ENCODE measurements at regions not wholly inside any gene's neighbourhood (a gene's known extent, or its start where the extent isn't known, plus 50 kb on each side); places are given as distances from the start of the nearest gene placed in this dataset.

DNA sequence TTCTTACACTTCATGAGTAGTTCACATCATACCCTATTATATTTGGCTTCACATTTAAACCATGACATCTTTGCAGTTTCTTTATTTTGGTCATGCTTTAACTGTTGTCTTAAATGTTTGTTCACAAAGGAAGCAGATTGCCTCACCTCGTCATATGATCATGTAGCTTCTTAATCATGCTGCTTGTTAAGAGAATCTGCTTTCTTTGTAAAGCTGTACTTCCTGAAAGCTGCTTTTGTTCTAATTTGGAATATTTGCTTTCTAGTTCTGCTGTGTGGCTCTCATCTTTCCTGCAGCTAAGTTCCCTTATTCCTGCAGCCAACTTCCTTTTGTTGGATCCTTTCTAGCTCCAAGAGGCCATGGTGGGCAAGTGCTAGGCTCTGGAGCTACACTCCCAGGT is 62.9 kb upstream of the SIM2 start:
- H3K36me3 Mint-ChIP-seq (ENCODE audit: insufficient read depth in 1 of 3, low read depth in 3 of 3): no peaks in the 10 kb centered on the region
- Histone ChIP-seq H3K18ac (ENCODE audit: insufficient read length, low read depth, low read length) (no peak overlapping the region), H3K23ac (ENCODE audit: insufficient read length, low read depth, low read length) (no peak overlapping the region), H2BK120ac (ENCODE audit: low read depth, low read length, poor library complexity, severe bottlenecking) (no peak overlapping the region), H2AK5ac (ENCODE audit: insufficient read length, low read length) (no peak overlapping the region), H3T11ph (ENCODE audit: low read length) (no peak overlapping the region), H2BK12ac (ENCODE audit: insufficient read length, low read depth, low read length) (no peak overlapping the region), H3K9ac (ENCODE audit: extremely low read depth, insufficient read length, low read length) (no peak overlapping the region), H4K20me1 (ENCODE audit: control insufficient read depth, insufficient read depth, insufficient read length) (no peaks in the 10 kb centered on the region), H2BK5ac (ENCODE audit: insufficient read length, low read length) (no peak overlapping the region), H3K14ac (ENCODE audit: insufficient read depth, low read length) (no peak overlapping the region), H3K27ac (ENCODE audit: insufficient read length, low read depth, low read length) (no peak overlapping the region), H4K91ac (ENCODE audit: insufficient read length, low read depth, low read length) (no peak overlapping the region), H3K79me1 (ENCODE audit: insufficient read depth, low read depth, low read length, poor library complexity, severe bottlenecking) (no peaks in the 10 kb centered on the region), H3K4me1 (ENCODE audit: insufficient read depth, low read length) (no peaks in the 10 kb centered on the region), H3K79me2 (ENCODE audit: insufficient read depth, low read length) (no peaks in the 10 kb centered on the region), H4K8ac (replicated peaks; ENCODE audit: insufficient read length, low read depth, low read length) (no peak overlapping the region), H3K4me2 (ENCODE audit: insufficient read depth, insufficient read length, low read length) (no peak overlapping the region), H2AFZ (ENCODE audit: low read length) (no peak overlapping the region), H2BK15ac (ENCODE audit: low read depth, low read length) (no peak overlapping the region), H3K4ac (ENCODE audit: low read depth, low read length) (no peak overlapping the region), H2BK20ac (ENCODE audit: low read depth, low read length, poor library complexity, severe bottlenecking) (no peak overlapping the region), H4K5ac (ENCODE audit: insufficient read length, low read depth, low read length) (no peak overlapping the region), H3K56ac (ENCODE audit: insufficient read length, low read depth, low read length) (no peak overlapping the region), H3K9me3 (ENCODE audit: control insufficient read depth, low read depth, low read length) (no peaks in the 10 kb centered on the region), H3K27me3 (ENCODE audit: insufficient read depth, low read length) (no peaks in the 10 kb centered on the region; the same call in 1 of the 2 replicates), H3K23me2 (ENCODE audit: insufficient read length, low read depth, low read length, poor library complexity, severe bottlenecking) (no peaks in the 10 kb centered on the region)
- no peak overlapping the region for H3K4me3 Mint-ChIP-seq
- peaks cover 2 to 4% of the 10 kb centered on the region in 2 experiments; a peak in 2 of 5 replicates for H3K9me3 Mint-ChIP-seq
- no CpG with 5 or more reads among the region's 1 CpG for WGBS (ENCODE audit: extremely low coverage, insufficient read length, low lambda C conversion rate)
- TF ChIP-seq, protein P1, sequence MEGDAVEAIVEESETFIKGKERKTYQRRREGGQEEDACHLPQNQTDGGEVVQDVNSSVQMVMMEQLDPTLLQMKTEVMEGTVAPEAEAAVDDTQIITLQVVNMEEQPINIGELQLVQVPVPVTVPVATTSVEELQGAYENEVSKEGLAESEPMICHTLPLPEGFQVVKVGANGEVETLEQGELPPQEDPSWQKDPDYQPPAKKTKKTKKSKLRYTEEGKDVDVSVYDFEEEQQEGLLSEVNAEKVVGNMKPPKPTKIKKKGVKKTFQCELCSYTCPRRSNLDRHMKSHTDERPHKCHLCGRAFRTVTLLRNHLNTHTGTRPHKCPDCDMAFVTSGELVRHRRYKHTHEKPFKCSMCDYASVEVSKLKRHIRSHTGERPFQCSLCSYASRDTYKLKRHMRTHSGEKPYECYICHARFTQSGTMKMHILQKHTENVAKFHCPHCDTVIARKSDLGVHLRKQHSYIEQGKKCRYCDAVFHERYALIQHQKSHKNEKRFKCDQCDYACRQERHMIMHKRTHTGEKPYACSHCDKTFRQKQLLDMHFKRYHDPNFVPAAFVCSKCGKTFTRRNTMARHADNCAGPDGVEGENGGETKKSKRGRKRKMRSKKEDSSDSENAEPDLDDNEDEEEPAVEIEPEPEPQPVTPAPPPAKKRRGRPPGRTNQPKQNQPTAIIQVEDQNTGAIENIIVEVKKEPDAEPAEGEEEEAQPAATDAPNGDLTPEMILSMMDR (conservative IDR thresholded peaks at IDR 0.05): no peak
- no peak overlapping the region for H3K27ac Mint-ChIP-seq
- peaks cover 22% of the 10 kb centered on the region for H3K27me3 Mint-ChIP-seq (ENCODE audit: low read depth)
- DNase-seq: no peak
- peaks cover 2 to 7% of the 10 kb centered on the region in 2 experiments; a peak in 2 of 4 replicates for H3K4me1 Mint-ChIP-seq
